WERI-Rb-1 (cell line): ENCODE measurements at regions not wholly inside any gene's neighbourhood (a gene's known extent, or its start where the extent isn't known, plus 50 kb on each side); places are given as distances from the start of the nearest gene placed in this dataset.

Experiments used
- DNase-seq: peaks from one replicate; pipeline ENCODE4 v3.0.0-alpha.2; 2020
- H3K27ac ChIP-seq: fragments of 250-450 bp; sonication (Bioruptor Pico); 2 replicates; pipeline ENCODE4 v1.5.1; 2020; ENCODE audit warnings: mild to moderate bottlenecking, moderate library complexity
- H3K27me3 ChIP-seq: fragments of 250-450 bp; sonication (Bioruptor Pico); 2 replicates; pipeline ENCODE4 v1.5.1; 2021; ENCODE audit warnings: mild to moderate bottlenecking, low read depth, moderate library complexity; ENCODE audit not compliant: insufficient read depth, severe bottlenecking
- H3K36me3 ChIP-seq: fragments of 250-450 bp; sonication (Bioruptor Pico); 2 replicates; pipeline ENCODE4 v1.5.1; 2020; ENCODE audit warnings: mild to moderate bottlenecking, moderate library complexity
- H3K4me3 ChIP-seq: 2 replicates; pipeline ENCODE4 v1.5.1; 2011; ENCODE audit warnings: low read depth, mild to moderate bottlenecking, control low read depth, low read length
- H3K9me3 ChIP-seq: fragments of 250-450 bp; sonication (Bioruptor Pico); 2 replicates; pipeline ENCODE4 v1.5.1; 2021; ENCODE audit warnings: mild to moderate bottlenecking, moderate library complexity; ENCODE audit not compliant: severe bottlenecking
- CTCF ChIP-seq: IDR thresholded peaks from 2 replicates; pipeline ENCODE4 v1.5.1; 2011; ENCODE audit warnings: low read depth, mild to moderate bottlenecking, control low read depth, inconsistent platforms, low read length

GRCh38 chr18:68456985-68457384, 257.9 kb downstream of the TMX3 start:
- Histone ChIP-seq H3K27ac (no peak overlapping the region), H3K27me3 (no peaks in the 10 kb centered on the region), H3K36me3 (no peaks in the 10 kb centered on the region), H3K4me3 (no peak overlapping the region), H3K9me3 (no peaks in the 10 kb centered on the region)
- DNase-seq: no peak
- TF ChIP-seq CTCF: no peak

GRCh38 chr18:68455229-68455603, 259.7 kb downstream of the TMX3 start:
- H3K27me3 ChIP-seq: no peaks in the 10 kb centered on the region
- no peak overlapping the region for H3K27ac ChIP-seq
- H3K9me3 ChIP-seq: no peaks in the 10 kb centered on the region
- no peak overlapping the region for H3K4me3 ChIP-seq
- TF ChIP-seq CTCF: no peak
- H3K36me3 ChIP-seq: no peaks in the 10 kb centered on the region
- DNase-seq: no peak

GRCh38 chr18:68454511-68455228, 260.2 kb downstream of the TMX3 start:
- no peak overlapping the region for H3K27ac ChIP-seq

GRCh38 chr18:68449292-68449691, 265.6 kb downstream of the TMX3 start:
- DNase-seq: no peak
- H3K36me3 ChIP-seq: no peaks in the 10 kb centered on the region
- H3K9me3 ChIP-seq: no peaks in the 10 kb centered on the region
- no peak for TF ChIP-seq CTCF
- H3K4me3 ChIP-seq: no peak overlapping the region
- H3K27me3 ChIP-seq: no peaks in the 10 kb centered on the region
- no peak overlapping the region for H3K27ac ChIP-seq

More at GRCh38 chr18:68454511-68455228, 260.2 kb downstream of the TMX3 start:
- Histone ChIP-seq H3K36me3 (no peaks in the 10 kb centered on the region), H3K4me3 (no peak overlapping the region), H3K9me3 (no peaks in the 10 kb centered on the region), H3K27me3 (no peaks in the 10 kb centered on the region)
- no peak for DNase-seq
- TF ChIP-seq CTCF: no peak

GRCh38 chr18:68448736-68449135, 266.2 kb downstream of the TMX3 start:
- no peaks in the 10 kb centered on the region for H3K9me3 ChIP-seq
- DNase-seq: no peak
- no peak overlapping the region for H3K4me3 ChIP-seq
- H3K27me3 ChIP-seq: no peaks in the 10 kb centered on the region
- TF ChIP-seq CTCF: no peak
- no peak overlapping the region for H3K27ac ChIP-seq
- no peaks in the 10 kb centered on the region for H3K36me3 ChIP-seq

GRCh38 chr18:68447286-68447685, 267.6 kb downstream of the TMX3 start:
- no peak overlapping the region for H3K27ac ChIP-seq
- no peaks in the 10 kb centered on the region for H3K27me3 ChIP-seq
- TF ChIP-seq CTCF: no peak

More at GRCh38 chr18:68447286-68447685, 267.6 kb downstream of the TMX3 start:
- H3K4me3 ChIP-seq: no peak overlapping the region
- H3K9me3 ChIP-seq: no peaks in the 10 kb centered on the region
- H3K36me3 ChIP-seq: no peaks in the 10 kb centered on the region
- no peak for DNase-seq
